ENCODE measurements at regions not wholly inside any gene's neighbourhood (a gene's known extent, or its start where the extent isn't known, plus 50 kb on each side); places are given as distances from the start of the nearest gene placed in this dataset.

DNA sequence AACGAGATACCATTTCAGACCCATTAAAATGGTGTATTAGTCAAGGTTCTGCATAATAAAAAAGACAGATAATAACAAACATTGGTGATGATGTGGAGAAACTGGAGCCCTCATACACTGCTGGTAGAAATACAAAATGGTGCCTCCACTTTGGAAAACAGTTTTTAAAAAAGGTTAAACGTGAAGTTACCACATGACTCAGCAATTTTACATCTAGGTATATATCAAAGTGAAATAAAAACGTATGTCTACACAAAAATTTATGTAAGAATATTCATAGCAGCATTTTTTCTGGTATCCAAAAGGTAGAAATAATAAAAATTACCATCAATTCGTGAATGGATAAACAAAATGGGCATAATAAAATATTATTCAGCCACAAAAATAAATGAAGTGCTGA lies 519.8 kb downstream of the TLE4 start:
- no peak for TF ChIP-seq EZH2 (IDR thresholded peaks at IDR 0.05; ENCODE audit: borderline replicate concordance)
- TF ChIP-seq, protein P1, sequence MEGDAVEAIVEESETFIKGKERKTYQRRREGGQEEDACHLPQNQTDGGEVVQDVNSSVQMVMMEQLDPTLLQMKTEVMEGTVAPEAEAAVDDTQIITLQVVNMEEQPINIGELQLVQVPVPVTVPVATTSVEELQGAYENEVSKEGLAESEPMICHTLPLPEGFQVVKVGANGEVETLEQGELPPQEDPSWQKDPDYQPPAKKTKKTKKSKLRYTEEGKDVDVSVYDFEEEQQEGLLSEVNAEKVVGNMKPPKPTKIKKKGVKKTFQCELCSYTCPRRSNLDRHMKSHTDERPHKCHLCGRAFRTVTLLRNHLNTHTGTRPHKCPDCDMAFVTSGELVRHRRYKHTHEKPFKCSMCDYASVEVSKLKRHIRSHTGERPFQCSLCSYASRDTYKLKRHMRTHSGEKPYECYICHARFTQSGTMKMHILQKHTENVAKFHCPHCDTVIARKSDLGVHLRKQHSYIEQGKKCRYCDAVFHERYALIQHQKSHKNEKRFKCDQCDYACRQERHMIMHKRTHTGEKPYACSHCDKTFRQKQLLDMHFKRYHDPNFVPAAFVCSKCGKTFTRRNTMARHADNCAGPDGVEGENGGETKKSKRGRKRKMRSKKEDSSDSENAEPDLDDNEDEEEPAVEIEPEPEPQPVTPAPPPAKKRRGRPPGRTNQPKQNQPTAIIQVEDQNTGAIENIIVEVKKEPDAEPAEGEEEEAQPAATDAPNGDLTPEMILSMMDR (IDR thresholded peaks at IDR 0.05; ENCODE audit: poor library complexity), result no peak
- no peak for TF ChIP-seq EZH2phosphoT487 (IDR thresholded peaks at IDR 0.05; ENCODE audit: low read depth, severe bottlenecking, unreplicated experiment)

All from hepatocyte (in vitro differentiated cells).